GM19023 (cell line): ENCODE measurements at regions not wholly inside any gene's neighbourhood (a gene's known extent, or its start where the extent isn't known, plus 50 kb on each side); places are given as distances from the start of the nearest gene placed in this dataset.
"Not testable (repeated sequence)": the region's sequence is repeated elsewhere in the genome, so short reads cannot be mapped to it uniquely, and the experiment has no call there.

Experiments
- ATAC-seq: cut with Tn5 transposase; IDR thresholded peaks from one replicate; pipeline ENCODE4 v1.9.1; 2021; ENCODE audit warnings: mild to moderate bottlenecking, moderate library complexity; ENCODE audit not compliant: unreplicated experiment

DNA sequence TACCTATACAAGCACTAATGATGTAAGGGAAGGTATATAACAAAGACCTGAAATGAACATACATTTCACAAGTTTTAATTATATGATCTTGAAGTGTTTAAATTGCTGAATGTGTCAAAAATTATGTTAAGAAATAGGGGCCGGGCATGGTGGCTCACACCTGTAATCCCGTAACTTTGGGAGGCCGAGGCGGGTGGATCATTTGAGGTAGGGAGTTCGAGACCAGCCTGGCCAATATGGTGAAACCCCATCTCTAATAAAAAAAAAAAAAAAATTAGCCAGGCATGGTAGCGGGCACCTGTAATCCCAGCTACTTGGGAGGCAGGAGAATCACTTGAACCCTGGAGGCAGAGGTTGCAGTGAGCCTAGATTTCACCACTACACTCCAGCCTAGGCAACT, 537.4 kb upstream of the STEAP1 start:
- ATAC-seq, result not testable (repeated sequence)

GRCh38 chr7:89618274-89618673, 536.0 kb upstream of the STEAP1 start:
- ATAC-seq, result no peak

DNA sequence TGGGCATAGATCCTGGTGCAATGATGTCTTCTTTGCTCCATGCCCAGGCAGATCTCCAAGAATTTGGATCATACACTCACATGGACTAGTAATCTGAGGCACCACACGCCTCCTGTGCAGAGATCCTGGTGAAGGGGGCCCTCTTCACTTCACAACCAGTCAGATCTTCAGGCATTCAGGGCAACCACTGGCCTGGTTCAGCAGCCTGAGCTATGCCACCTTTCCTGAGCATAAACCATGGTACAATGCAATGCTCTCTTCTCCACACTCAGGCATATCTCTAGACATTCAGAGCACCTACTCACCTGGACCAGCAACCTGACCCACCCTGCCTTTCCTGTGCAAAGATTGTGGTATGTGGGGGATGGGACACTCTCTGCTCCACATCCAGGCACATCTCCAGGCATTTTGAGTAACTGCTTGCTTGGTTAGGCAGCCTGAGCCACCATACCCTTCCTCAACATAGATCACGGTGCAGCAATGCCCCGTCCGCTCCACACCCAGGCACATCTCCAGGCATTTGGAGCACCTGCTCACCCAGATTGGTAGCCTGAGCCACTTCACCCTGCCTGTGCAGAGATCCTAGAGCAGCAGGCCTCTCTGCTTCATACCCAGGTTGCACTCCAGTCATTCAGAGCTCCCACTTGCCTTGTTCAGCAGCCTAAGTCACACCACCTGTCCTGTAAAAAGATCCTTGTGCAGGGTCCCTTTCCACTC, 532.2 kb upstream of the STEAP1 start:
- ATAC-seq, result no peak

DNA sequence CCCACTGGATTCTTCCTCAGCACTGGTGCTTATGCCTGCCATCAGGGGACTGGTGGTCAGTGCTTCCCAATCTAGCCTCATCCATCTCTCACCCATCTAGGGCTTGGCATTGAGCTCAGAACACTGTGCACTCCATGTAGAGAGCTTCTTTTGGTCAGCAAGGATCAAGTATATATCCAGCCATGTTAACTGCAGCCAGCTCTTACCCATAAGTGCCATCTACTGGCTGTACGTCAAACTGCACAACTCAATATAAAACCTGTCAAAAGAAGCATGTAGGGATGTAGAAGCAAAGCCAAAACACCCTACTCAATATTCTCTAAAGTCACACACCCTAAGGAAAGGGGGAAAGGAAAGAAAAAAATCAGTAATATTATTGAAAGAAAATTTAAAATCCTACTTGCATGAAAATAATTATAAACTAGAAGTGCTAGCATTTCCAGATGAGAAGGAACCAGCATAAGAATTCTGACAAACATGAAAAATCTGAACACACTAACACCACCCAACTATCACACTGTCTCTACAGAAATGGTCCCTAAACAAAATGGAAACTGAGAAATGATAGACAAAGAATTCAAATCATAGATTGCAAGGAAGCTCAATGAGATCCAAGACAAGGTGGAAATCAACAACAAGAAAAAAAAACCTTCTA, 531.1 kb upstream of the STEAP1 start:
- ATAC-seq, result peak; percentile 87

GRCh38 chr7:89624155-89624554, 530.1 kb upstream of the STEAP1 start:
- not testable (repeated sequence) for ATAC-seq

DNA sequence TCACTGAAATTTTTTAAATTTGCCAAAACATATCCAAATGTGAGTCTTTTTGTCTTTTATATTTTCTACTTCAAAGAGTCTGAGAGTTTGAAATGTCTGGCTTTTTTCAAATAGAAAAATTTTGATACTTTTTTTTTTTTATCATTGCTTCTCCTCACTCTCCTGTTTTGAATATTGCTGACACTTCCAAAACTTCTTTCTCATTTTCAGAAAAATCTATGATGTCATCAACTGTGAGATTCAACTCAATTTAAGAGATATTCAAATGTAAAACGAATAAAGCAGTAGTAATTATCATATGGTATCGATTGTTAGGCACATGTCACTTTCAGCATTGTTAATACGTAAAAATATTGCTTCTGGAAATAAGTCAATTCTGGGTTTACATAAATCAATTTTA, 505.8 kb upstream of the STEAP1 start:
- ATAC-seq, result no peak

GRCh38 chr7:89655946-89656345, 498.3 kb upstream of the STEAP1 start:
- ATAC-seq, result no peak

DNA sequence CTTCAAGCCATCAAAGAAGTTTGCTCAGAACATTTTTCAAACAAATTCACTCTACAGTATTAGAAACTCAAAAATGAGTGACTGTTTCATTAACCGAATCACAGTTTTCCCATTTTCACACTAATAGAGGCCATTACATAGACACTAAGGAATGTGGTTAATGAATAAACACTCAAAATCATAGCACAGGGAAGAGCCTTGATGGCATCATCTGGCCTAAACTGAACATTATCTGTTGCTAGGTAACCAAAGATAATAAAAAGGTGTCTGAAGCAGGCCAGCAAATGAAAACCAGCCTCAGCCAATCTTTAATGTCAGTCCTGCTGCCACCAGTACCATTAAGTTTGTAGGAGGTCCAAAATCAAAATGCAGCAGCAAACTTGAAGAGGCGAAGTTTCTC, 492.4 kb upstream of the STEAP1 start:
- no peak for ATAC-seq

- ATAC-seq, result no peak
Observed at GRCh38 chr7:89666136-89666835, 488.0 kb upstream of the STEAP1 start.

GRCh38 chr7:89680161-89680560, 474.1 kb upstream of the STEAP1 start:
- no peak for ATAC-seq

GRCh38 chr7:89681448-89681847, 472.8 kb upstream of the STEAP1 start:
- ATAC-seq, result no peak

GRCh38 chr7:89685287-89685686, 469.0 kb upstream of the STEAP1 start:
- ATAC-seq, result no peak

DNA sequence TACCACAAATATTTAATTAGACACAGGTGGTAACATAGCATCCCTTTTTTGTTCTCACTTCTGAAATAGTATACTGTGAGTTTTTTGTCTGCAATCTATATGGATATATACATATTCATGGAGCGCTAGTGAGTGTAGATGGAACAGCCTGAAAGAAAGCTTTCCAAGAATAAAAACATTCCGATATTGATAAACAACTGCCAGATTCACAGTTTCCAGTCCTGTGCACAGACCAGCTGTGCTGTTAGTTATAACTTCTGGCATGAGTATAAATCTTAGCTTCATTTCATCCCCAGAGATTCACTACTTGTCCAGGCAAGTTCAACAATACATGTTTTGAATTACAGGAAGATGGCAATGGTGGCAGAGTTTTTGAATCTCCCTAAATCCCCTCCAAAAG, 467.1 kb upstream of the STEAP1 start:
- no peak for ATAC-seq

DNA sequence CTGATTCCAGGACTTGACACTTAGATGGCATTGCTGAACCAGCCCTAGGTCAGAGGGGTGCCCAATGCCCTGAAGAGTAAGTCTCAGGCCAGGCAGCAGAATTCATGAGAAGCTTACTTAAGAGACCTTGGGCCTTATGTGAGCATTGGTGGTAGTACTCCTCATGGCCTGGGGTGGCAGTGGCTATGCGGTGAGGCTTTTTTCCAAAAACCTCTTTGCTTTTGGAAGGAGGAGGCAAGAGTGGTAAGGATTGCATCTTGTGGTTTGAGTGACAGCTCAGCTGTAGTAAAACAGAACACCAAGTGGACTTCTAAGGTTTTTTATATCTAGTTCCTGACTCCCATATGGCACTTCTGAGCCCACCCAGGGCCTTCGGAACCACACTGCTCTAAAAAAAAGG, 459.0 kb upstream of the STEAP1 start:
- no peak for ATAC-seq

- no peak for ATAC-seq
Observed at GRCh38 chr7:89714131-89714530, 440.1 kb upstream of the STEAP1 start.

GRCh38 chr7:89718941-89719340, 435.3 kb upstream of the STEAP1 start:
- ATAC-seq, result not testable (repeated sequence)

- ATAC-seq, result no peak
Observed at GRCh38 chr7:89728481-89728880, 425.8 kb upstream of the STEAP1 start.

DNA sequence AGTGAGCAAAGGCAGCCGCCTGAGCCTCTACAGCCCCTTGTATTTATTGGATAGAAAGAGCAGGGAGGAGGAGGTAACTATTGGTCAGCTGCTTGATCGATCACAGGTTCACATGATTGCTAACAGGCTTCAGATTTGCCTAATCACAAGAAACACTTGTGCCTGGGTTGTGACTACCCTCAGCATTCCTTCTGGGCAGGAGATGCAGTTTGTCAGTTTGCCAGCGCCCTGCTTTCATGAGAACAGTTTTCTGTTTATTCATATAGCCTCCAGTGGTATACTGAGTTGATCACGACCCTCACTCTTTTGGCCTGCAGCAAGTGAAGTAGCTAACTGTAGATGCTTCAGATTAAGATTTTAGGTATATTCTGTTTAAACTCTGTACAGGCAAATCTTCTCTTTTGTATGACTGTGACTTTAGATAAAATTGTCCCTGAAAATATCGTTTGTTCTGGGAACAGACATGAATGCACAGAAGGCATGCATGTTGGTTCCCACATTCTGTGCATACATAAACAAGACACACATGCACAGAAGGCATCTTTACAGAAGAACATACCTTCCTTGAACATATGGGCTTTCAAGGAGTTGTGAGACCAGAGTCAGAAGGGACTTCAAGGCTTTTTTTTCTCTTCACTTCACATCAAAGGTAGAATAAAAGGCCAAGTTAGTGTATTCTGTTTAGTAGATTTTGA, 422.4 kb upstream of the STEAP1 start:
- no peak for ATAC-seq

- no peak for ATAC-seq
Observed at GRCh38 chr7:89738549-89738948, 415.7 kb upstream of the STEAP1 start.

GRCh38 chr7:89757910-89758309, 396.4 kb upstream of the STEAP1 start:
- no peak for ATAC-seq

DNA sequence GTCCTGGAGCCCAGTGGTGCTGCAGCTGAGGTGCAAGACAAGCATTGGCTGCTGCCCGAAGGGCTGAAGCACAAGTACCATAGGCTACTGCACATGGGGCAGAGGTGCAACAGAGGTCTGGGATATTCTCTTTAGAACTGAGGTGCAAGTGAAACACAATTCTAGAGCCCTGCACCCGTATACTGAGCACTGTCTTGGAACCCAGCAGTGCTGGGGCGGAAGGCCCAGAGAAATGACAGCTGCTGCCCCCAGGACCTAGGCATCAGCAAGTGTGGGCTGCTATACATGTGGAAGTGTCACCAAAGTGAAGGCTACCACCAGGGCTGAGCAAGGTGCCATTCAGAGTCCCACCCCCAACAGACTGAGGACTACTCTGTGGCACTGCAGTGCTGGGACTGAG, 393.6 kb upstream of the STEAP1 start:
- no peak for ATAC-seq

DNA sequence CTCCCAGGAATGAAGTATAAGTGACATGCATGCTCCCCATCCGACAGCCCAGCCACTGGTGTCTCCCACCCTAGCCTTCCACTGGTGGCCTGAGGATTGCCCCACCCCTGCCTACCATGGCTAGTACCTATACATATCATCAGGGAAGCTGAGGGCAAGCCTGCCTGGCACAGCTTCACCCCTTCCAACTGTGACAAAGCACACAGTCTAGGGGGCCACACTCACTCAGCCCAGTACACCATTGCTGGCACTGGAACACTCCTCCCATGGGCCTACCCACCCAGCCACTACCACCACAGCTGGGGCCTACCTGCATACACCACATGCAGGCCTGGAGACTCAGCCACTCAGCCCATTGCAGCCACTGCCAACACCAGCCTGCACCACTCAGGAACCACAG, 393.1 kb upstream of the STEAP1 start:
- ATAC-seq, result no peak
